8988T (cell line): ENCODE measurements at regions not wholly inside any gene's neighbourhood (a gene's known extent, or its start where the extent isn't known, plus 50 kb on each side); places are given as distances from the start of the nearest gene placed in this dataset.

Experiments used
- DNase-seq: peaks from one replicate; pipeline ENCODE4 v3.0.0; 2011

DNA sequence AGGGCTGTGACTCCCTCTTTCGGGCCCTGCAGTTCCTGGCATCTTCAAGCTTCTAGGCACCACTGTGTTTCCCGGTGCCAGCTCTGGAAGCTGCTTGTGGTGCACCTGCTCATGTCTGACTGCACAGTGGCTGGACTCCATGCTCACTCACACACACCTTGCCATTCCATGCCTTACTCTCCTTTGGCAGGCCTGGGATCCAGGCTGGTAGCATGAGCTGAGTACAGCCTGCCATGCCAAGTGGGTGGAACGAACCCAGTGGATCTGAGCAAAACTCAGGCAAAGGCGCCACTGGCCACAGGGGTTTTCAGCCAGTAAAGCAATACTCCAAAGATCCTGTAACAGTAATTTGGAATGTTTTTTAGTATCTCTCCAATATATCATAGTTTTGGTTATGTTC is 902.7 kb upstream of the USP15 start:
- no peak for DNase-seq

DNA sequence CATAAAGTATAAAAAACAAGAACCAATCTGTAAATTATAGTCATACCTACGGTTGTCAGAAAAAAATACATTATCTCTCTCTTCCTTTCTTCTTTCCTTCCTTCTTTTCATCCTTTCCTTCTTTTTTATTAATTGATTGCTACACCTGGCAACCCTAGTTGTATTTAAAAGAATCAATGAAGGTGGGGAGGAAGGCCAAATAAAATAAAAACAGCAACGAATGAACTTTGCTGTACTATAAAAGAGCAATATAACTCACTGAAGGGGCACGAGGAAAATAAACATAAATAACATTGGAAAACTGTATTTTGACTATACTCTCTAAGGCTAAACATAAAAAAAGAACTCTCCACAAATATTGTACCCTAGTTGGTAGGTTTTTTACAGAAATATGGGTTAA is 898.2 kb upstream of the USP15 start:
- no peak for DNase-seq

DNA sequence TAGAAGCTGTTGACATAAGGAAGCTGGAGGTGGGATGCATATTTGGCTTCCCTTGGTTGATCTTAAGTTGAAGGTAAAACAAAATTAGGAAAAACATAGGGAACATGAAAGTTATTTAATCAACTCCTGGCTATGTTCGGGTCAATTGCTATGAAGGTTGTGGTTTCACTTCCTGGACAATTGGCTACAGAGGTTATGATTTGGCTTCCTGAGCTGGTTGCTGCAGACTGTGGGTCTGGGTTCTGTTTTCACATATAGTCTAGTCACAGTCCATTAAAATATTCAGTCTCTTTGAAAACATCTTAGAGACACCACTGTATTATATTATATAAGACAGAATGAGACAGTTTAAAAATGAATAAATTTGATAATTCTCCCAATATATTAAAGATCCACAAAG is 895.2 kb upstream of the USP15 start:
- DNase-seq: no peak

DNA sequence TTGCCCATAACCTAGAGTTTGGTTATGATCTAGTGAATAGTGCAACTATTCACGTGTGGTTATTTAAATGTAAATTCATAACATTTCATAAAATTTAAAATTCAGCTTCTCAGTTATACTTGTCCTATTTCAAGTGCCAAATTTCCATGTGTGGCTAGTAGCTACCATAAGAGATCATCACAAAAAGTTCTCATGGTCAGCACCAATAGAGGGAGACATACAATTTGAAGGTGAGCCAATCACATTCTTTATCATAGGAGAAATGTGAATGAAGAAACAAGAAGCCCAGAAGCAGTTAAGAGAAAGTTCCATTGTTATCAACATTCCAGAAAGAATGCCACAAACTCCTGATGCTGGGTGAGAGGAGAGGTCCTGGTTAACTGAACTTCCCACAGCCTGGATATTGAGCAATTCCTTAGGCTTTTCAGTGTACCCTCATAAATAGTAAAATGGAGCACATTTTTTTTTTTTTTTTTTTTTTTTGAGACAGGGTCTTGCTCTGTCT is 892.9 kb upstream of the USP15 start:
- no peak for DNase-seq

DNA sequence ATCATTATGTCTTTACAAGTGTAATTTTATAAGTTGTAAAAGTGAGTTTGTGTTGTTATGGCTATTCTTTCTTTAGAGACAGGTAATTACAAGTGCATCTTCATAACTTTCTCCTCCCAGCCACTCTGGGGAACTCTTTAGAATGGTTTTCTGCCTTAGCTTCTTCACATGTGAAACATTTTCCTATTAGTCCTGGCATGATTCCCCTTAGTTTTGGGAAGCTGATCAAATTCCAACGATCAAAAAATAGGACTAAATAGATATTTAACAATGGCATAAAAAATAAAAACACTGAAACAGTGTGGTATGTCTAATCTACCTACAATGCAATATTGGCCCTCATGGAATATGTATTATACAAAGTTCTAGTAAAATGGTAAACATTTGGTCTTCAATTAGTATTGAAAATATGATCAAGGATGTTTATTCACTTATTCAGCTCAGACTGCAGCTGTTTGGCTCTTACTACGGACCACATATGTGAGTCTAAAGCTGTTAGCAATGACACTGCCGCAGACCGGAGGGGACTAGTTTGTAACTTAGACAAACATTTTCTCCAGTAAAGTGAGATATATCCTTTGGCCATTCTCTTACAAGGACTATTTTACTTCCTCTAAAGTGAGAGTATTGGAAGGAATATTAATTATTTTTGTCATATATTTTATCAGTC is 890.8 kb upstream of the USP15 start:
- no peak for DNase-seq

DNA sequence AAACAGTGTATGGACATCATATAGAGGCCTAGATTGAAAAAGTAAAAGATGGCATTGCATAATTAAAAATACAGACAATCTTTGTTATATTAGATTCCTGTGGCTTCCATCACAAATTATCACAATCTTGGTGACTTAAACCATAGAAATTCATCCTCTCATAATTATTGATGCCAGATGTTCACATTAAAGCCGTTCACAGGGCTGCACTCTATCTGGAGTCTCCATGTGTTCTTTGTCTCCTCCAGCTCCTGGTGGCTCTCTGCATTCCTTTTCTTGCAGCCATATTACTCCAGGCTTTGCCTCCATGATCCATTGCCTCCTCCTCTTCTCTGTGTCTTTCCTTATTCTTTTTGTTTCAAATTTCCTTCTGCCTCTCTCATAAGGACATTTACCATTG is 875.7 kb upstream of the USP15 start:
- no peak for DNase-seq

DNA sequence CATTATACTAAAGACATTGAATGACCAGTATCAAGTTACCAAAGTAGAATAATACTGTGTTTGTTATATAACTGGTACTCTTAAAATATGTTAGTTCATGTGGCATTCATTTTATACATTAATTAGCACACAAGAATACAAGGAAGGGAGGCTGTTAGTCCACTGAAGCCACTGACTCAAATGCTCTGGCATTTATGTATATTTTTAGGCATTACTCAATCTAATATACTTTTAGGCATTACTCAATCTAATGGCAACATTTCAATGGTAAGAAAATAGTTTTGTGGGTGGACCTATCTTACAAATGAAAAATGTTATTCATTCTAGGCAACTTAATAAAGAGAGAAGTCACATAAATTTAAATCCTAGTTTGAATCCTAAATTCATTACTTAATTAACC is 874.4 kb upstream of the USP15 start:
- no peak for DNase-seq

DNA sequence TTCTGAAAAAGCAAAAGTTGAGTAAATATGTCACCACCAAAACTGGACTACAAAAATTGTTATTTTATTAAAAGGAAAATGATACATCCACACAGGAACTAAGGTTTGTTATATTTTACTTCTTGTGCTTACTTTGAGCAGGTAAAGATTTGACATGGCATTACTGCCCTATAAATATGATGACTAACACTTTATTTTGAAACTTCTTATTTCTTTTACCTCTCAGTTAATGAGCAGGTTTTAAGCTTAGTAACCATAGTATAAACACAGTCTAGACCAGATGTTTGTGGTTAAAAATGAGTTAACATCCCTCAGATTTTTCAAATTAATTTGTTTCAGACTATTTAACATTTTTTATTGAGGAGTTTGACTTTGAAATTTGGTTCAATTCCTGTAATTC is 862.5 kb upstream of the USP15 start:
- no peak for DNase-seq

DNA sequence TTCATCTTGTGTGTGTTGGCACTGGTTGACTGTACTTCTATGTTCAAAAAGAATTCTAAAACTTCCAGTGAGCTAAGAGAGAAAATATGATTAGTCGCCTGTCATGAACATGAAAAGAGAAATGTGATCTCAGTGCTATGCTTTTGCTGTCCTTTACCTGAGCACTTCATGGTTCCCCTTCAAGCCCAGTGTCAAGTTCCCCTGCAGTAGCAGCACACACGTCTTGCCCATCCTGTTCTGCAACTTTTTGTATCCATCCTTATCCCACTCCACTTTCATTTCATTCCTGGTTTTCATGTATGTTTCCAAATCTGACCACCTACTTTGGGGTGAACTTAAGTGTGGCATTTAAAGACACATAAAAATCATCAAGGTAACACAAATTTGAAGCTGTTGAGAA is 848.0 kb upstream of the USP15 start:
- no peak for DNase-seq

DNA sequence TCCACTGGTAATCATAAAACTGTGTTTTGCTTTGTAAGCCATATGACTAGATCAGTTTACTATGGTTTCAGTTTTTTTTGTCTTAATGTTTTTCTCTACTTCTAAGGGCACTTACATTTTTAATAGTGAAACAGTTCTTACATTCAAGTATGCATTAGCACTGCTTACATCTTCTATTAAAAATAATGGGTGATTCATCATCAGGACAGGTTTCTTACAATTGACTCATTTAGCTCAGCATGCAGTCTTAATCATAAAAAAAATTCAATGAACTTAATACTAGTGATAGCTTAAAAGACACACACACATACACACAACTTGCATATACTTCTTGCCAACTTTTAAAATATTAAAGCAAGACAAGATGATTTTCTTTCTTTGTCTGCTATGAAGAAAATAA is 845.7 kb upstream of the USP15 start:
- DNase-seq: no peak

DNA sequence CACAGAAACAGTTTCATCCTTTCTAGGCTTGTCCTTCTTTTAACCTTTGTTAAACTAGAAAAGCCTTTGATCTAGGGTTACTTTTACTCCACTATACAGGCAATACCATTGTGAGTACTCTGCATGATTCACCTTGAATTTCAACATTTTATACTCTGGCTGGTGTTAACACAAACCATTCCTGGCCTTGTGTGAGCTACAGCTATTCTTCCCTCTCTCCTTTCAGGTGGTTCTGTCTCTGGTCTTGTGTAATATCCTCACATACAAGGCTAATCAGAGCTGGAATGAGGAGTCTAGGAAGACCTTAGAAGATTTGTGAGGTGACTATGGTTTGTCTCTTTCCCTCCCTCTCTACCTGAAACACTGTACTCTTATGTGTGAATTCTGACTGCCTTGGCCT is 837.4 kb upstream of the USP15 start:
- no peak for DNase-seq

DNA sequence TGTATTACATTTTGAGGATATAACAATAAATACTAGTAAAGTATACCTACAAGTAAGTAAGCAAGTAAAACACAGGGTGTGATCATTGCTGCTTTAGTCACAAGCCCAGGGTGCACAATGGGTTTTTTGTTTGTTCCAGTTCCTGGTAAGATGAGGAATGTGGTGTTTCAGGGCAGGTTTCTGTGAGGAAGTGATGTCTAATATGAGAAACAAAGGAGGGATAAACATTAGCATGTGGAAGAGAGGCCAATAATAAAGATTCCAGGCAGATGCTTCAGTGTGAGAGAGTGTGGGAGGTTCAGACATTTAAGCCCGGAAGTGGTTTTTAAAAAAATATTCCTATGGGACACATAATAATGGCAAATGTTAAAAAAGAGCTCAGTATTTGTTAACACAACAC is 808.1 kb upstream of the USP15 start:
- no peak for DNase-seq

DNA sequence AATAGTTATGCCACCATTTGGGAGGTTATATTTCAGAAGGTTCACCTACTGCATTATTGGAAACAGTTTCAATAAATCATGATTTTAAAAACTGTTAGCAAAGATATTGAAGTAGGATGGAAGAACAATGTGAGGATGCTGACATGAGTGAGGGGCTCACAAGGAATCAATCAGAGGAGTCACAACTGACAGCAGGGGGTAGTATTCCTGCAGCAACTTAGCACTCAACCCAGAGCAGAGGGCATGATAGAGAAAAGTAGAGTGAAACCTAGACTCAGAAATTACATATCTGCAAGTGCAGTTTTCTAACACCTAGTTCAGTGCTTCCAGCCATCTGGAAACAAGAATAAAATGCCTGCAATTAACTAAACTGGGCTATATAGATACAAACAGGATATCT is 772.5 kb upstream of the USP15 start:
- no peak for DNase-seq

DNA sequence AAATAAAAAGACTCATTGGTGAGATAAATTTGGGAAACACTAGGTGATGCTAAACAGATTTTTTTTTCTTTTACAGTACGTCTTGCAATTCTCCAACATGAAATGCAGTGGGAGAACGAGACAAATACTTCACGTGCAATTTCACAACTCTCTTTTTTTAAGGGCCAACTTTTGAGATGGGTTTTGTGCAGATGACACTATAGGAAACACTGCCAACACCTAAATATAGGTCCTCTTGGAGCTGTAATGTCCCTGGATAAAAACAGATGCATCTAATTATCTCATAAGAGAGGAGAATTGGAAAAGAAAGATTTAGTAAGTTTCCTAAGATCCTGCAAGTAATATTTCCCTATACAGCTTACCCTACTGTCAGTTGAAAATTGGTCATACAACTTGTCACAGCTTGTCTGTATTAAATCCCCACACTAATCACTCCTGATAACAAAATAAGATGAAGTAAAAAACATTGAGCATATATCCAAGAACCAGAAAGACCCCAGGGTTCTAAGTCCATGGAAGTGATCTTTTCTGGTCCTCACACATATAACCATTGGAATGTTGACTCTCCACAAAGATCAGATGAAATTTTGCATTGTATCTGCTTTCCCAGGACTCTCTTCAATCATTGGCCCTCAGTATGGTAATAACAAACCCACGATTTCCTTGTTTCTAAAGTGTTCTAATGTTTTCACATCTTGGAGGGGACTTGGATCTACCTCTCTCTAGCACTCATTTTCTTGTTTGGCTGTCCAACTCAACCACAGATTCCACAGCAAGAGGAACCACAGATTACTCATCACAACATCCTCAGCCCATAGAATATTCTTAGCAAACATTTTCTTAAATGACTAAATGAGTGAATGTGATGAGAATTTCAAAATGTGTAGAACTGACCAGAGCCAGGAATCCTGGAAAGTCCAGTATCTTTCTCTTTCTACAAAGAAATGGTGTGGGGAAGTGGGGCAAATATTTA is 769.4 kb upstream of the USP15 start:
- no peak for DNase-seq

DNA sequence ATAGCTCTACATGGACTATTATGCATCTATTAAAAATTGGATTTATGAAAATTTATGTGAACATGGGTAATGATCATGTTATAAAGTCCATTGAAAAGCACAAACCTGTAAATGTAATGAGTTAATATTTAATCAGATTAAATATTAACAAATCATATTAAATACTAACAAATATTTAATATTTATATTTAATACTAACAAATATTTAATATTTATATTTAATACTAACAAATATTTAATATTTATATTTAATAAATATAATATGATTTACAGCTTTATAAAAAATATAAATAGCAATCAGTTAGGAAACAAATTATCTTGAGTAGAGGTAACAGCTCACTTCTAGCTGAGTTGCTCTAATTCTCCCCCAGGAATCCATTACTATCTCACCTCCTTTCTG is 758.0 kb upstream of the USP15 start:
- DNase-seq: no peak

DNA sequence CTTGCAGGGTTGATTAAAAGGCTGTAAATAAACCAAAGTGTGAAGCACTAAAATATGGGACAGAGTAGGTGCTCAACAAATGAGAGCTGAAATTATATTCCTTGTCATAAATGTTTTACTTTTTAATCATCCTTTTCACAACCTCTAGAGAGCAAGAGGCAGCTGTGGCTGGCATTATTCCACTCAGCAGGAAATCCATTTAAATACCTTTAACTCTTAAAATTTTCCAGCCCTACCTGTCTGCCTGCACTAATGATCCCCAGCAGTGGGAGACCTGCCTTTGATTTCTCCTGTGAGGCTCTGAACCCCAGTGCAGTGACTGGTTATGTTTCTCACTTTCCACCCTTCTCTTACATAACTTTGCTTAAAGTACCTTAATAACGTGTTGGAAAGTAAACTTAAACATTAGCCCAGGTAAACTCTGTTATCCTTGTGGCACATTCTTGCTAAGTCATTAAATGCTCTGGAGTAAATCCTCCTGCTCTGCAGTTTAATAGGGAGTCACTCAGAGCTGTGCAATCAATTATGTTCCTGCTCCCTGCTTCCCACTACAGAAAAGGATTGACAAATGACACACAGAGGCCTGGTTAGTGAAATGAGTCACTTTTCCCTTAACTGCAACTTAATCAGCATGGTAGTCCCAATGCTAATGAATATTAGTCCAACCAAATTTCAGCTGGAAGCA is 755.7 kb upstream of the USP15 start:
- DNase-seq: no peak

DNA sequence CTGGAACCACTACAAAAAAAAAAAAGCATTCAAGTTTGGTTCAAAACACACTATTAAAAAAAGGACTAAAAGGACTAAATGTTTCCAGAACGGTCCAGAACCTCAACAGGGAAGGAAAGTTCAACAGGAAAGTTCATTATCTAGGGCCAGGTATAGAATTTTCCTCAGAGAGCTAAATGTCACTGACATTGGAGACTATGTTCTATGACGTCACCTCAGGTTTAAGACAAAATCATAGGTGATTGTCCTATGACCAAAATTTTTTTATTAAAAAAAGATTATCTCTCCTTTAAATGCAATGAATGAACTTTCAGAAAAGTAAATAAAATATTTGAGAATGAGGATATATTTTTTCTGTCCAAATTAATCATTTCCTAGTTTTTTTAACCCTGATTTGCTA is 746.7 kb upstream of the USP15 start:
- no peak for DNase-seq

DNA sequence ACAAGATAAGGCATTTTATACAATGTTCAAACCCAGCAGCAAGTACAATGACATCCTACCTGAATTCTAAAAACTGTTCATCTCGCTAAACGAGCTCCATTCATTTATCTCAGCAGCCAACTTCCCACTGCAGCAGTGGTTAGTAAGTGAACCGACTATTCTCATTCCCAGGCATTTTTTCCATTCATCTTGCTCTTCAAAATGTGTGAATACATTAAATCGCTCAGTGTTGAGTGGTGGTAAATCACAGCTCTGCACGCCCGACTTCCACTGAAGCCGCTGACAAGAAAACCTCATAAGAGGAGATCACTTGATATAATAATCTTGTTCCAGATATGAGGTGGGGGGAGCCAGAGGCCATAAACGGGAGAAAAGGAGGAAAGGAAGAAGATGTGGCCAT is 746.2 kb upstream of the USP15 start:
- no peak for DNase-seq

DNA sequence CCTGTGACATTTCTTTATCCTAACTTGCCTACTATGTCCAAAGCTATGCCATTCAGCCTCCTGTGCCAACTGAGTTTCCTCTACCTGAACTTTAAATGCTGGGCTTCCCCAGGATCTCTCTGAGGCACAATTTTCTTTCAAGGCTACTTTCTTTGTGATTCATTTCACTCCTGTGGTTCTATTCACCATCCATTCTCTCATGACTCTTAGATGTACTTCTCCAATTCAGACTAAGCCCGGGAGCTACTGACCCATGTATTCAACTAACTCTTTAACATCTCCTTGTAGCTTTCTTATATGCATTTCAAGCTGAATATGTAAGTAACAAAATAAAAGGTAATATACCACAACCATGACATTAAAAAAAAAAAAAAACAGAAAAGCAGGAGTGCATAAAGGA is 738.9 kb upstream of the USP15 start:
- no peak for DNase-seq

DNA sequence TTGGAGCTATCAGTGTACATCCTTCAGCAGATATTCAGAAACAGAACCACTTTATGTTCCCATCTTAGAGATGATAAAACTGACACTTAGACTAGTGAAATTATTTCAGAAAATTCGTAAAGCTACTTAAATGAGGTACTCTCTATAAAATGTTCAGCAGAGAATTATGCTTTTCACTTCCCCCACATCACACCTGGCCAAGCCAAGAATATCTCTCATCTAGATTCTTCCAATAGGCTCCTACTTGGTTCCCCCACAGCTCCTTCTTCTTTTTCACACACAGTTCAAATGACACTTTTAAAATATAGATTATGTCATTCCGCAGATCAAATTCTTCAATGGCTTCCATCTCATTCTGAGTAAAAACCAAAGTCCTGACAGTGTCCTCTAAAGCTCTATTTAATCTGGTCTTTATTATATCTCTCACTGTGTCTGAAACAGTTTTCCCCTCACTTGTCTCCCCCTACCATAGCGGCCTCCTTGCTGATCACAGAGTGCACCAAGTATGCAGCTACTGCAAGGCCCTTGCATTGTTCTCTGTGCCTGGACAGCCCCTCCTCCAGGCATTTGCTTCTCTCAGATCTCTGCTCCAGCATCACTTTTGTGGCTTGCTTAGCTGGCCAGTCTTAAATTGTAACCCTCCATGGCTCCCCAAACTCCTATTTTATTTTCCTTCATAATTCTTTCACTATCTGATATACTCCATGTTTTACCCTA is 736.8 kb upstream of the USP15 start:
- DNase-seq: no peak

DNA sequence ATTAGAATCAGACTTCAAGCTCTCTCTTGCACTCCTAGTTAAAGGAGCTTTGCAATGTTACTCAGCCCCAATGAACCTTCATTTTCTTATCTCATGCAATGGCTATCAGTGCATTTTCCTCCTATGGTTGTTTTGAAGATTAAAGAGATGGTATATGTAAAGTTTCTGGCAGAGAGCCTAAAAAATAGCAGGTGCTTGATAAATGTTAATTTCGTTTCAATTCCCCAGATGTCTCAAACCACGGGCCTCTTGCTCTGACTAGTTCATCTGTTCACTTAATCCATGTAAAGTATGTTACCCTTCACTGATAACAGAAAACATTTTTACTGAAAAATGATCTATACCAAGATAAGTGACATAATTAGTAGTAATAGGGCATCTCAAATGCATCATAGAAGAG is 735.4 kb upstream of the USP15 start:
- no peak for DNase-seq

DNA sequence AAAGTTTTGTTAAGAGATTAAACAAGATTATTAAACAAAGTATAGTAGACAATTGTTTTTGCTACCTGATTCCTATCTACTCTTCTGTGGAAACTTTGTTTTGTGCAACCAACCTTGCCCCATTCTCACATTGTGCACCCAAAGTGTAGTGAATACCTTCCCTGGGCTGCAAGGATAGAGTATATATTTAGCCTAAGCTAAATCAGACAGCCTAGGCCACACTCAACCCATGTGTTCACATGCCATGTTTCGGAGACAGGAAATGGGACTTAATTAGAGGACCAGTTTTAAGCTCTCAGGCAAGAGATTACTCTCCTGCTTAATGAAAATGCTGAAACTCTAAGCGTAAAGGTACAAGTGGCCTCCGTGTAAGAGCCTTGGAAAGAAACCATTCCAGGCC is 734.9 kb upstream of the USP15 start:
- DNase-seq: no peak

DNA sequence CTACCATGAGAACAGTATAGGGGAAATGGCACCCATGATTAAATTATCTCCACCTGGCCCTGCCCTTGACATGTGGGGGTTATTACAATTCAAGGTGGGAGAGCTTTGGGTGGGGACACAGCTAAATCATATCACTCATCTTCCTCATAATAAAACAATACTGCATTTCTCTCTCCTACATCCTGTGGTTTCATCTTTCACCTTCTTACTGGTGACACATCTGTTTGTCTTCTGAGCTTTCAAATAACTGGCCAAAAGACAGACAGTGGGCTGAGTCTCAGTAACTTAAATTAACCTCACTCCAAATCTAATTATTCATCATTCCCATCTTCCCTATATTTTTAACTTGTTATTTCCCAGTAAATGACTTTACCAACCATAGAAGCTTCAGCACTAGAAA is 729.7 kb upstream of the USP15 start:
- DNase-seq: no peak
